ENCODE measurements at regions not wholly inside any gene's neighbourhood (a gene's known extent, or its start where the extent isn't known, plus 50 kb on each side); places are given as distances from the start of the nearest gene placed in this dataset.

DNA sequence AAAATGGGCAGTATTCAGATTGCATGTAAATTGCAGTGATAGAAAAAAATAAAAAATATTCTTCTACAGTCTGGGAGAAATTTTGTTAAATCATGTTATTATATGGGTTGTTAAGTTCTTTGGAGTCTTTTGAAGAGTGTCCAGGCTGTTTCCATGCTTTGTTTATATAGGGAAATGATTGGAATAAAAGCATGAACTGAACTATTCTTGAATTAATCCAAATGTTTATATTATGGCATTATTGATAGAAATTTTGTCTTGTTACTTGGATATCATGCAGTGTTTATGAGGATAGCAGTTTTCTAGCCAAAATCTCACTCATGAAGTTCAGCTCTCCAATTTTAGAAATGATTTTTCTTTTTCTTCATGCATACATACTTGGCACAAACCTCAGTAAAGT is 108.2 kb upstream of the NAV3 start:
- TF ChIP-seq, protein P1, sequence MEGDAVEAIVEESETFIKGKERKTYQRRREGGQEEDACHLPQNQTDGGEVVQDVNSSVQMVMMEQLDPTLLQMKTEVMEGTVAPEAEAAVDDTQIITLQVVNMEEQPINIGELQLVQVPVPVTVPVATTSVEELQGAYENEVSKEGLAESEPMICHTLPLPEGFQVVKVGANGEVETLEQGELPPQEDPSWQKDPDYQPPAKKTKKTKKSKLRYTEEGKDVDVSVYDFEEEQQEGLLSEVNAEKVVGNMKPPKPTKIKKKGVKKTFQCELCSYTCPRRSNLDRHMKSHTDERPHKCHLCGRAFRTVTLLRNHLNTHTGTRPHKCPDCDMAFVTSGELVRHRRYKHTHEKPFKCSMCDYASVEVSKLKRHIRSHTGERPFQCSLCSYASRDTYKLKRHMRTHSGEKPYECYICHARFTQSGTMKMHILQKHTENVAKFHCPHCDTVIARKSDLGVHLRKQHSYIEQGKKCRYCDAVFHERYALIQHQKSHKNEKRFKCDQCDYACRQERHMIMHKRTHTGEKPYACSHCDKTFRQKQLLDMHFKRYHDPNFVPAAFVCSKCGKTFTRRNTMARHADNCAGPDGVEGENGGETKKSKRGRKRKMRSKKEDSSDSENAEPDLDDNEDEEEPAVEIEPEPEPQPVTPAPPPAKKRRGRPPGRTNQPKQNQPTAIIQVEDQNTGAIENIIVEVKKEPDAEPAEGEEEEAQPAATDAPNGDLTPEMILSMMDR (IDR thresholded peaks at IDR 0.05; ENCODE audit: extremely low read depth in 1 of 2, insufficient read depth in 1 of 2, low read depth in 1 of 2, low read length in 2 of 2): no peak
- TF ChIP-seq POLR2AphosphoS5 (IDR thresholded peaks at IDR 0.05; ENCODE audit: insufficient read depth, low read depth, low read length) (no peak), POLR2A (IDR thresholded peaks at IDR 0.05; ENCODE audit: low read depth, low read length) (no peak), MYC (IDR thresholded peaks at IDR 0.05; ENCODE audit: low read depth, low read length) (no peak)
- TF ChIP-seq, protein P2, sequence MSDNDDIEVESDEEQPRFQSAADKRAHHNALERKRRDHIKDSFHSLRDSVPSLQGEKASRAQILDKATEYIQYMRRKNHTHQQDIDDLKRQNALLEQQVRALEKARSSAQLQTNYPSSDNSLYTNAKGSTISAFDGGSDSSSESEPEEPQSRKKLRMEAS (IDR thresholded peaks at IDR 0.05; ENCODE audit: insufficient read depth, insufficient read length): no peak

Measured in endothelial cell of umbilical vein (primary cell).